HG02588 (cell line): ENCODE measurements at regions not wholly inside any gene's neighbourhood (a gene's known extent, or its start where the extent isn't known, plus 50 kb on each side); places are given as distances from the start of the nearest gene placed in this dataset.
"Not testable (repeated sequence)": the region's sequence is repeated elsewhere in the genome, so short reads cannot be mapped to it uniquely, and the experiment has no call there.

Experiments
- ATAC-seq: cut with Tn5 transposase; IDR thresholded peaks from one replicate; pipeline ENCODE4 v1.9.1; 2021; ENCODE audit warnings: mild to moderate bottlenecking, moderate library complexity; ENCODE audit not compliant: unreplicated experiment

DNA sequence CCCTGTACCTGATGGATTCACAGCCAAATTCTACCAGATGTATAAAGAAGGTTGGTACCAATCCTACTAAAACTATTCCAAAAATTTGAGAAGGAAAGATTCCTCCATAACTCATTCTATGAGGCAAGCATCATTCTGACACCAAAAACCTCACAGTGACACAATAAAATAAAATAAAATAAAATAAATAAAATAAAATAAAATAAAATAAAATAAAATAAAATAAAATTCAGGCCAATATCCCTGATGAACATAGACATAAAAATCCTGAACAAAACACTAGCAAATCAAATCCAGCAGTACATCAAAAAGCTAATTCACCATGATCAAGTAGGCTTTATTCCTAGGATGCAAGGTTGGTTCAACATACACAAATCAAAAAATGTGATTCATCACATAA, 108.1 kb downstream of the PROX1 start:
- ATAC-seq: not testable (repeated sequence)

DNA sequence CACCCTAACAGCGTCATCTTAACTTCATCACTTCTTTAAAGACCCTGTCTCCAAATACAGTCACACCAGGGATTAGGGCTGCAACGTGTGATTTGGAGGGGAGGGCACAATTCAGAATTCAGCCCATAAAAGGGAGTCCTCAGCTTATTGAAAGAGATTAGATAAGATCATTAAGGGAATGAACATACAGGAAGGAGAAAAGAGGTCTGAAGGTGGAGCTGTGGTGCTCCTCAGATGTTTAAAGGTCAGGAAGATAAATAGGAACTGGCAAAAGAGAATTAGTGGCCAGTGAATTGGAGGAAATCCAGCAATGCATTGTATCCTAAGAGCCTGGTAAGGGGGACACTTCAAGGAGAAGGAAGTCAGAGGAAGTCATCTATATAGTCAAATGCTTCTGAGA, 113.5 kb downstream of the PROX1 start:
- ATAC-seq: no peak

DNA sequence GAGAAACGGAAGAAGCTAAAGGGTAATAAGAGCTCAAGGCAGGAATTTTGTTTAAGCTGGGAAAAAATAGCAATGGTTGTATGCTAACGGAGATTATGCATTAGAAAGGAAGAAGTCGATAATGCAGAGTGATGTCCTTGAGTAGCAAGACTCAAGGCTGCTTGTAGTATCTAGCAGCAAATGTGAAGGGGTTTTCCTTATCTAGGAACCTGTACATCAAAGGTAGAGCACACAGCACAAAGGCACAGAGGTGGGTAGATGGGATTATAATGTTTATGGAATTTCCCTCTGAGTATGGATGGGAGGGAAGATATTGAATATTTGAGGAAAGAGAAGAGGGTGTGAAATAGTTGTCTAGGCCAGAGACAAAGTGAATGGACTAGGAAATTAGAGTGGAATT, 114.1 kb downstream of the PROX1 start:
- ATAC-seq: no peak

DNA sequence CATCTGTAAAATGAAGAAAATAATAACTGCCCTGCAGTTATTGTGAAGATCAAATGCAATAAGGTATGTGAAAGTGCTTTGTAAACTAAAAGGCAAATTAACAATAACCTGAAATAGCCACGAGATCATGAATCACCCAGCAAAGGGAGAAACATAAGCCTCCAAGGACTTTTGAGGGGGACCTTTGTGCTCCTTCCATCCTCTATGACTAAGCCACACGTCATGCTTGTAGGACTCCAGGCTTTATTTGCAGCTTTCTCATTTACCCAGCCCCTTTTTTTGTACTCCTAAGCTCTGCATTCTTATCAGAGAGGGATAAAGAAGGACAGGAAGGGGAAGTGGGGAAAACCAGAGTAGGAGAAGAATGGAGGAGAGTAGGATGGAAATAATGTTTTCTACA, 115.1 kb downstream of the PROX1 start:
- ATAC-seq: no peak

DNA sequence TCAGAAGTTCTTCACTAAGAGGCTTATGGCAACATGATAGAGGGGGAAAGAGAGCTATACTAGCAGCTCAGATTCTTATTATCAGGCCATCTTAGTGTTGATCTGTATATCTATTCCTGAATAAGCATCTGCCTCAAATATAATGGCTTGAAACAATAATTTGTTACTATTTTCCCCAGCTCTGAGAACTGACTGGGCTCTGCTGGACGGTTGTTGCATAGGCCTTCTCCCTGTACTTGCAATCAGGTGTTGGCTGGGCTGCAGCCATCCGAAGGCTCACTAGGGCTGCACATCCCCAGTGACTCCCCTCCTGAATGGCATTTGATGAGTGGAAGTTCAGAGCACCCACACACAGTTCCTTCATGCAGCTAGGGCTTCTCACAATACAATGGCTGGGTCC, 116.0 kb downstream of the PROX1 start:
- no peak for ATAC-seq

DNA sequence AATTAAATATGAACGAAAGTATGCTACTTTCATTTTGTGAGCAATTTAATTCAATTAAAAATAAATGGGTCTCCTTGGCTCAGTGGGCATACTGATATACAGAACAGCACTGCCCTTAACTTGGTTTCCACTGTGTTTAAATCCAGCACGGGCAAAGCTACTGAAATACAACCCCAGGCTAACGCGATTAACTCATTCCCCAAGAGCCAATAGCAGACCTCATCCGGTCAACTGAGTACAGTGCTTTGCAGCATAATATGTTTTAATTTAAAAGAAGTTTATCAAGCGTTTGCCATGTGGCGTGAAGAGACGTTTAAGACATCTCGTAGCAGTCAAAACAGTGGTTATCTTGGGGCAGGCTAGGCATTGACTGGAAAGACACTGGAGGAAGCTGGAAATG, 118.6 kb downstream of the PROX1 start:
- no peak for ATAC-seq

DNA sequence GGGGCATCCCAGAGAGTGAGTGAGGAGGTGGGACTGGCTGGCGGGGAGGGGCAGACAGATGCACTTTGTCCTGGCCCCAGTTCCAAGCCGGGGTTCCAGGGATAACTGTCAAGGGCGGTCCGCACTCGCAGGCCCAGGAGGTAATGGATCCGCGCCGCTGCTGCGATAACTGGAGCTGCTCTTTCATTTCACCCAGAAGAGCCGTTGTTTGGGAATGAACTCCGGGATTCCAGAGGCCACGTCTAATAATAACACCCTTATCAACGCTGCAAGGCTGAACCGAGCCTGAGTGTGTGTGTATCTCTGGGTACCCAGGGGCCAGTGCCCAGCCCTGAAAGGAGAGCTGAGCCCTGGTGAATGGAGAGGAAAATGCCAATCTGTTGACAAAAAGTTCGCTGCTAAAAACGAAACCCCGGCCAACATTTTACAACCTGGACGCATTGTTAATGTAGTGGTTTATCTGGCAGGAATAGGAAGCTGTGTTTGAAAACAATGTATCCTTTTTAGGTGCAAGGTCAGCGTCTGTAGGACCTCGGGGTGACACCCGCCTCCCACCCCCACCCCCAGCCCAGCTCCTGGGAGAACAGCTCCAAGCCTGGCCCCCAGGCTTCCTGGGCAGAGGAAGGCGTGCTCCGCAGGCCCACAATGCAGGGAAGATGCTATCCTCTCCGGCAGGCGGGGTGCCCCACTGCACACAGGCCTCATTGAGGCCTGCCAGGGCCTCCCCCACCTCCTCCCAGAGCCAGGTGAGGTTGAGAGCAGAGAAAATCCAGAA, 119.7 kb downstream of the PROX1 start:
- no peak for ATAC-seq

DNA sequence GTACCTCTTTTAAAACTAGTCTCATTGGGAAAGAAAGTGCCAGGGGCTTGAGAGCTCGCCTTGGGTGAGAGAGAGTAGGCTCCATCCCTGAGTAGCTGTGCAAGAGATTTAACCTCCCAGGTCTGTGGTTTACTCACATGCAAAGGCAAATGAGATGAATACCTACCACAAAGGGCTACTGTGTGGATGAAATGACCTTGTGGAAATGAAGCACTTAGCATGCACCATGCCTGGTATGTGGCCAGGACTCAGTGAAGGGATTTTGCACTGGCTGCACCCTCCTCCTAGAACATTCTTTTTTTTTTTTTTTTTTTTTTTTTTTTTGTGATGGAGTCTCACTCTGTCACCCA, 120.3 kb downstream of the PROX1 start:
- no peak for ATAC-seq

DNA sequence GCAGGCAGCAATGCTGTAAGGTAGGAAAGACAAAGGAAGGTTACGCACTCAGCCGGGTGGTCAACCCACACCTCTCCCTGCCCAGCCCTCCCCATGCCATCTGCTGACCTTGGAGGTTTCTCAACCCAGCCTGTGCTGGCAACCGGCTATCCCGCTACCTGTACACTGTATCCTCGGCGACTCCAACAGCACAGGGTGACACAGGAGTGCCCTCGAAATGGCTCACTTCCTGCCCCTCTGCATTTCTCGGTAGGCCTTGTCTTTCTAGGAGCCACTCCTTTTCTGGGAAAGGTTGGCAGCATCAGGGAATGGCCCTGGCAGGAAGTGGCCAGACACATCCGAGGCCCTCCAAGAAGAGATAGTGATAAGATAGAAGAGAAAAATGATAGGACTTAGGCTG, 124.0 kb downstream of the PROX1 start:
- no peak for ATAC-seq

DNA sequence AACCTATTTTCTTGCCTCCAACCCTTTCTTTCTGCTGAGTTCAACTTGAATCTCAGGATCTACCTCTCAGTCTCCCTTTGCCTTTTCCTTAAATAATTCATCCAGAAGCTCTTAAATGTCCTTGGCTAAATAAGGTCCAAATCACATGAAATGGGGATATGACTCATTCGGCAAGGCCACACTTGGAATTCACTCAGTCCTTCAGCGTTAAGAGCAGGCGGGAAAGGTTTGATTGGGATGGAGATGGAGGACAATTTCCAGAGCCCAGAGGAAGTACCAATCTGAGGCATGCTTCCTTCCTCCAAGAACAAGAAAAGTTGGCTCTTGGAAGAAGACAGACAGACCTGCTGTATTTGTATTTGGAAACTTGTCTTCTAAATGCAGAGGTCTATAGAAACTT, 128.5 kb downstream of the PROX1 start:
- no peak for ATAC-seq

DNA sequence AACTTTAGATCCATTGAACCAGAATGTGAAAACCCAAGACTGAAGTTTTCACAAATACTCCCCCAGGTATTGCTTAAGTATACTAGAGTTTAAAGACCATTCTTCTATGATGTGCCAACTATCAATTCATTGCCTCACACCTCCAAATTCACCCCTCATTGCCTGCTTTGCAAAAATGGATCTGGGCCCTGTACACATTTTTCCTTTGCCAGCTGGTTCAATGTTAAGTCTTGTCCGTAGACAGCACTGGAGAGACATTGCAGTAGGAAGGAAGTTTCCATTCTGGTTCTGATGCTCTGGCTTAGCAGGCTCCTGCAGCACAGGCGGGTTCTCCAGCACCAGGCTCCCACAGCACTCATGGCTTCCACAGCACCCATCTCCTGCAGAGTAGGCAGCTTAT, 130.0 kb downstream of the PROX1 start:
- no peak for ATAC-seq

DNA sequence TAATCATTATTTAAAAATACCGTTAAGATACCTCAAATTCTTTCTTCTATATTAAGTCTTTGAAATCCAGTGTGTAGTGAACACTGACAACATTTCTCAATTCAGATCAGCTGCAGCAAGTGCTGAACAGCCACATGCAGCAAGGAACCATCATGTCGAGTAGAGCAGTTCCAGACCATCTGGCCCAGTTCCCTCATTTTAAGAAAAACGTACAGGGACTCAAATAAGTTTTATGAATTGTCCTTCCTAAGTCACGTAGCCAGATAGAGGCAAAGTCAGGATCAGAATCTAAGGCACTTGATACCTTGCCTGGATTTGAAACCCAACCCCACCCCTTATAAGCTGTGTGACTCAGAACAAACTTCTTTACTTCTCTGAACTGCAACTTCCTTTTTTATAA, 132.4 kb downstream of the PROX1 start:
- no peak for ATAC-seq

DNA sequence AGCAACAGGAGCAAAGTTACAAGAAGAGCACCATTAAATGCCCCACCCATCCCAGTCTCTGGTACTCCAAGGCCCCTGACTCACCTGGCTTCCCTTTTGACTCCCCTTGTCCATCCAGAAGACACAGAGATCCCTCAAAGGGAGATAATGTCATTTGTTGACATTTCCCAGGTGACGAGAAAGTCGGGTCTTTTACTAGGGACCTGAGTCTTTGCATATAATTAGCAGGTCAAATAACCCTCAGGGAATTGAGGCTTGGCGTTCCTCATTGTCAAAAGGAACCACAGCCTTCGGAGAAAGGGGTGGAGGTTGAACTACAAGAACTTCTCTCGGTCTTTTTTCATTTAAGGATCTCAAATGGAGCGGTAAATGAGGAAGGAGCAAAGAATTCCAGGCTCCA, 133.2 kb downstream of the PROX1 start:
- ATAC-seq: no peak

DNA sequence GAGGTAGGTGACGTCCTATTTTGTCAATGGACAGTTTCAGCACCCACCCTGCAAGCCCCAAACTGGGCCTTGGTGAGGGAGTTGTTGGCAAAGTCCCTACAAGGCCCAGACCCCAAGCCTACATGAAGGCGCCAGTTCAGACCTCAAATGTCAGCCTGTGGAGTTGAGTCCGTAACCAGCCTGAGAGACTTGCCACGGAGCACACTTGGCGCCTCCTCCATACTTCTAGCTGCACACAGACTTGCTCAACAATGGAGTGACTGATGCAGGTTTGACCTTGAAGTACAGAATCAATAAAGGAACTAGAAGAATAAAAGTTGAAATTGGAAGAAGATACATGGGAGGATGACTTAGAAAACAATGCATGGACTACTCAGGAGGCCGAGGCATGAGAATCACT, 134.3 kb downstream of the PROX1 start:
- no peak for ATAC-seq

DNA sequence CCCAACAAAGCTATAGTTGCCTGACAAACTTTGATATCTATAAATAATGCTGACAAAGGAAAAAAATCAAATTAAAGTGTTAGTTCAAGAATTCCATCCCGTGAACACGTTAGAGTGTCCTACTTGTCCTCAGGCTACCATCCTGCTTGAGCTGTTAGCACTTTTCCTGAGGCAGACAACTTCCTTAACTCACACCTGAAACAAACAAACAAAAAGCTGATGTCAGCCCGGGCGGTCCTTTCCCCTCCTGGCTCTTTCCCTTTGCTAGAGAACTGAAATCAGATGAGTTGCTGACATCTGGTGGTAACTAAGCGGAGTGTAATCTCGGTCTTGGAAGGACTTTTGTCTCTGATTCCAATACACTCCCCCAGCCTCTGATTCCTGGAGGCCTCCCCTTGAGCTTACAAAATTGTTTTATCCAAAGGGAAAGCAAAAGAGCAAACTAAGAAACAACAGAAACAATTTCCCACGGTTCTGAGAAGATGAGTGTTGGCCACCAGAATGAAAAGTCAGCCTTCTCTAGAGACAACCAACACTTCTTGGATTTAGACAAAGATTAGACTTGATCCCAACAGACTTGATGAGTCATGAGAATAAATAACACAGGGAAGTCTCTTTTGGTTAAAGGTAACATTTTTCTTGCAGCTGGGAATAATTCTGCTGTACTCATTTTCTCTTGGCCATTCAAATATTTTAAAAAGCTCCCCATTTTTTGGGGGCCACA, 135.4 kb downstream of the PROX1 start:
- peak; percentile 60 for ATAC-seq

DNA sequence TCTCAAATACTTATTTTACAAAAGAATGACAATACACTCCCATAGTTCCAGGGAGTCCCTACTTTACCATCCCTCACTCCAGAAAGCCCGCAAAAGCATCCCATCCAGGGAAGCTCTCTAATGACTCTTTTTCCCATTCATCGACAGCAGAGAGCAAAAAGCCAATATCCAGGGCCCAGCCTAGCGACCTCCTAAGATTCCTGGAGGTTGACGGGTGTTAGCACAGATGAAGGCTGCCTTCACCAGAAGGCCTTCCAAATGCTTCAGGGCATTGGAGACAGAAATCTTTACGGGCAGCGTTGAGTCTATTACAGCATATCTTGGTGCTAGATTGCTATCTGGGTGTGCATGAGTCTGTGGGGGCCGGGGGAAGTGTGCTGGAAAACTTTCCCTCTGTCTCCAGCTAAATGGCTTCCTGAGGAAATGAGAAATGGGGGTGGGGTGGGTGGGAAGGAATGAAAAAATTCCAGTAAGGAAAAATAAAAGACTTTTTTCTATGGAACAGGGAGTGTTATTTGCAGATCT, 136.6 kb downstream of the PROX1 start:
- ATAC-seq: no peak

DNA sequence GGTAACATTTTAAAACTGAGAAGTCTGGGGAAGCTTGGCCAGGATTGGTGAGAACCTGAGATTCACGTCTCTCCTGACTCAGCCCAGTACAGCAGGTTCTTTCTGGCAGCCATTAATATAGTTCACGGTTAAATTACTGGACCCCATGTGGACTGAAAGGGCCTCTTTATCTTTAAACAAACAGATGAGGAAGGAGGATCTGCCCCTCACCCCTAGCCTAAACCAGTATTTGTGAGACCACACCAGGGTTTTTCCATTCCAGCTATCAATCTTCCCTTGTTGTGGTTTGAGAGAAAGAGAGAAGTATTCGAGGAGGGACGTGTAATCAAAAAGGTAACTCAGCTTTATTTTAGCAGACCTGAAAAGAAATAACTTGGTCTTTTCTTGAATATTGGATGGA, 137.1 kb downstream of the PROX1 start:
- ATAC-seq: no peak

DNA sequence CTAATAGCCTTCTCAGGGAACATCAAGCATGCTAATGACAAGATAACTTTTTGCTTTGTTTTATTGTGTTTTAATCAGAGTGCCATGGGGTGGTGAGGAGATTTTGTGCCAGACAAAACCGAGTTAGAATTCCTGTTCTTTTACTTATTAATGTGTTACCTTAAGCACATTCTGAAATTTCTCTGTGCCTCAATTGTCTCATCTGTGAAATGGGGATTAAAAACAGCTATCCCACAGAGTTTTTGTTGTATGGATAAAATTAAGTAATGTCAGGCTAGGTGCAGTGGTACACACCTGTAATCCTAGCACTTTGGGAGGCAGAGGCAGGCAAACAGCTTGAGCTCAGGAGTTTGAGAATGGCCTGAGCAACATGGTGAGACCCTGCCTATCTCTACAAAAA, 138.0 kb downstream of the PROX1 start:
- ATAC-seq: no peak

DNA sequence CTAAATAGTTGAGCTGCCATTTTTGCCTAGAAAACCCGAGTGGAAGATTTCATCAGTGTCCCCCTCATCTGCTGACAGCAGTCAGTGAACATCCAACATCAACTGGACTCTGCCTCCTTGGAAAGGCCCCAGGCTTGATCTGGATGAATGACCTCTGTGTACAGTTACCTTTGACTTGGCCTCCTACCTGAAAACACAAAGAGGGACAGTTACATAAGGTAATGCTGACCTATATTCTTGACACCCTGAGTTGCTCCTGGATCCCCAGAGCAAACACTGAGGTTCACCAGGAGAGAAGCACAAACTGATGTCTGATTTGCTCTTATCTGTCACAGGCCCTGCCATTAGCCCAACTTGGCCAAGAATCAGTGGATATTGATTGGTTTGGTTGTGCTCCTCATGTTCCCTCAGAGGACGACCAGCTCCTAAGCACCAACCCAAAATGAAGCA, 138.9 kb downstream of the PROX1 start:
- ATAC-seq: no peak

DNA sequence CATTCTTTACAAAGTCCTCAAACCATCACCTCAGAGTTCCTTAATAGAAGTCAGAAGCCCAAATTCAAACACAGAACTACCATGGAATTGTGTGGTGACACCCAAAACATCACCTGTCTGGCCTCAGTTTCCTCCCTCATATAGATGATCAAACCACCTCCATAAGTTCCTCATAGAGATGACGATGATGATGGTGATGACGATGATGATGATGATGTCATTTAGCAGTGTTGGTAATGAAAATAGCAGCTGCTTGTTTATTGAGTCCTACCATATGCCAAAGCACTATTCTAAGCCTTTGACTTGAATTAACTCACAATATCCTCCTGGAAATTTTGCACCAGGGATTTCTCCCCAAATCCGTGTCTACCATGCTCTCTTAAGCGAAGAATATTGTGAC, 139.9 kb downstream of the PROX1 start:
- ATAC-seq: no peak

DNA sequence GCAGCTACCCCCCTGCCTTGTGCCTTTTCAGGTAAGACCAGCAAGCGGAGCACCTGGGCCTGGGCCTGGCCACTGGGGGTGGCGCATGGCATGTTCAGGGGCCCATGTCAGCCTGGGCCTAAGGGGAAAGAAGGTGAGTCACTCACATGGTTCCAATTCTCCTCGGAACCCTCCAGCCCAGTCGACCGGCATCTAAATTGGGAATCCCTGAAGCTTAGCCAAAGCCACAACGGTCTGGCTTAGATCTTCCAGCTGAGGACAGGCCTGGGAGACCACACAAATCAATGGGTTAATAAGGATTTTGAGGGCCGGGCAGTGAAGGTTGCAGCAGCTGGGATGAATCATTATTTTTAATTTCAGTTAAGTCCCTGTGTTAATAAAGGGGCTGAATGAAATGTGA, 145.1 kb upstream of the SMYD2 start:
- ATAC-seq: no peak

DNA sequence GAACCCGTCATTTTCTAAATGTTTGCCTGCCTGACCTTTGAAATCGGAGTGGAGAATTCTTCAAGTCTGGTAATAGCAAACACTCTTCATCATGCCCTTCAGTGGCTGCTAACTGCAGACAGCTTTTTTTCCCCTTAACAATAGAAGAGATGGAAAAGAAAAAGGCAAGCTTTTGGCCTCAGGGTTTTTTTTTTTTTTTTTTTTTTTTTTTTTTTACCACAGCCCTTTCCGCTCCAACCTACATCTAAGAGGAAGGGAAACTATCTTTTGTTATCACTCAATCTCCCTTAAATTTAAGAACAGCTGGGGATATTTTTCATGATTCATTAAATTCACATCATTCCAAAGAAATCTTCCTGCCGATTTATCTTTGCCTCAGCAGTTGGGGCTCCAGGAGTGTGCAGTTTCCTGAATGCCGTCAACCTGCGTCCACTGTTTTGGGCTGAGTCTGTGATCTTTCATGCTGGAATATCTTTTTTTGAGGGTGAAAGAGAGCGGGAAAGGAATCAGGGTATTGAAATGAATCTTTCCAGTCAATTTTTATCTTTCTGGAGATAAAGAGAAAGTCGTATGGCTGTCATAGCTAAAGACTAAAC, 144.5 kb upstream of the SMYD2 start:
- ATAC-seq: no peak
